Tibial nerve (tissue), 4 donors: ENCODE measurements at regions not wholly inside any gene's neighbourhood (a gene's known extent, or its start where the extent isn't known, plus 50 kb on each side); places are given as distances from the start of the nearest gene placed in this dataset.

Source experiments
- DNase-seq, 2 donors: peaks; one replicate each; pipeline ENCODE4 v3.0.0-alpha.2; 2019; ENCODE audit warnings: low spot score in 2 of 2
- H3K27ac ChIP-seq, 4 donors: fragments of 200-600 bp; sonication (generic) in 3 of 4; one replicate each; pipeline ENCODE4 v1.5.1; 2017 to 2019; ENCODE audit warnings: mild to moderate bottlenecking in 1 of 4
- H3K27me3 ChIP-seq, 2 donors: fragments of 200-600 bp; sonication (generic) in 1 of 2; one replicate each; pipeline versions ENCODE4 v1.5.1 to v1.6.0; 2017 to 2019
- H3K36me3 ChIP-seq, 3 donors: fragments of 200-600 bp; sonication (generic); one replicate each; pipeline ENCODE4 v1.5.1; 2018 to 2019
- H3K4me1 ChIP-seq, 4 donors: fragments of 200-600 bp; sonication (generic) in 3 of 4; one replicate each; pipeline ENCODE4 v1.5.1; 2017 to 2019
- H3K4me3 ChIP-seq, 4 donors: fragments of 200-600 bp; sonication (generic) in 3 of 4; one replicate each; pipeline ENCODE4 v1.5.1; 2017 to 2019; ENCODE audit warnings: mild to moderate bottlenecking in 1 of 4, moderate library complexity in 1 of 4
- H3K9me3 ChIP-seq, 4 donors: fragments of 200-600 bp; sonication (generic) in 3 of 4; one replicate each; pipeline ENCODE4 v1.5.1; 2017 to 2019
- CTCF ChIP-seq, 5 experiments: fragments of 200-600 bp in 3 of 5; fragments of 450-650 bp in 2 of 5; sonication (generic) in 3 of 5; IDR thresholded peaks; one replicate each; pipeline ENCODE4 v1.5.1; 2016 to 2019; ENCODE audit warnings: antibody characterized with exemption in 5 of 5, mild to moderate bottlenecking in 3 of 5, moderate library complexity in 2 of 5
- EP300 ChIP-seq, 2 donors: sonication (generic); formaldehyde crosslinking; IDR thresholded peaks; one replicate each; pipeline ENCODE4 v1.6.1; 2017; ENCODE audit warnings: antibody characterized with exemption in 2 of 2, mild to moderate bottlenecking in 1 of 2
- POLR2A ChIP-seq, 2 donors: fragments of 450-650 bp; IDR thresholded peaks; one replicate each; pipeline ENCODE4 v1.6.1; 2017; ENCODE audit warnings: antibody characterized with exemption in 2 of 2, mild to moderate bottlenecking in 2 of 2, moderate library complexity in 2 of 2
- WGBS, 2 donors: methylation state at CpG; one replicate each; pipeline ENCODE4 v1.1.5; 2018; 5-methylcytosine and 5-hydroxymethylcytosine counted together

- Histone ChIP-seq H3K9me3 (no peaks in the 10 kb centered on the region), H3K4me1 (peaks cover 0 to 7% (median 0%) of the 10 kb centered on the region in 4 donors), H3K36me3 (no peaks in the 10 kb centered on the region), H3K27me3 (no peaks in the 10 kb centered on the region), H3K27ac (no peak overlapping the region), H3K4me3 (no peak overlapping the region)
- no peak for DNase-seq
- 90 to 93% methylated on average over 8 of the region's 8 CpGs for WGBS, 2 donors
- TF ChIP-seq CTCF (IDR thresholded peaks at IDR 0.05) (no peak), EP300 (IDR thresholded peaks at IDR 0.05) (no peak)
Measured at GRCh38 chr11:123253223-123253622, 58.2 kb upstream of the CLMP start.

GRCh38 chr11:123251657-123252344 lies 56.8 kb upstream of the CLMP start:
- DNase-seq = peak; percentile 42 to 46
- no peaks in the 10 kb centered on the region for H3K36me3 ChIP-seq
- no peak overlapping the region for H3K27ac ChIP-seq
- no peak overlapping the region for H3K4me3 ChIP-seq
- H3K4me1 ChIP-seq = peaks cover 0 to 19% (median 0%) of the 10 kb centered on the region in 4 donors
- TF ChIP-seq EP300 (IDR thresholded peaks at IDR 0.05) (no peak), CTCF (IDR thresholded peaks at IDR 0.05) (no peak), POLR2A (IDR thresholded peaks at IDR 0.05) (no peak)
- no peaks in the 10 kb centered on the region for H3K27me3 ChIP-seq
- H3K9me3 ChIP-seq = no peaks in the 10 kb centered on the region
- 51 to 54% methylated on average over 7 of the region's 7 CpGs for WGBS, 2 donors

GRCh38 chr11:123250892-123251656 lies 56.0 kb upstream of the CLMP start:
- 55 to 74% methylated on average over 11 of the region's 11 CpGs for WGBS, 2 donors
- Histone ChIP-seq H3K27me3 (no peaks in the 10 kb centered on the region), H3K4me1 (peaks cover 0 to 19% (median 0%) of the 10 kb centered on the region in 4 donors), H3K9me3 (no peaks in the 10 kb centered on the region), H3K36me3 (no peaks in the 10 kb centered on the region), H3K27ac (peak overlapping the region in 1 of 4 donors; percentile 26), H3K4me3 (no peak overlapping the region)
- no peak for TF ChIP-seq CTCF (IDR thresholded peaks at IDR 0.05)
- TF ChIP-seq EP300 (IDR thresholded peaks at IDR 0.05) = no peak
- no peak for TF ChIP-seq POLR2A (IDR thresholded peaks at IDR 0.05)
- no peak for DNase-seq

GRCh38 chr11:123249354-123249753 lies 54.3 kb upstream of the CLMP start:
- H3K27ac ChIP-seq = no peak overlapping the region
- no peak overlapping the region for H3K4me3 ChIP-seq
- H3K9me3 ChIP-seq = no peaks in the 10 kb centered on the region
- H3K4me1 ChIP-seq = peaks cover 0 to 19% (median 0%) of the 10 kb centered on the region in 4 donors
- no peaks in the 10 kb centered on the region for H3K27me3 ChIP-seq
- DNase-seq = no peak
- H3K36me3 ChIP-seq = no peaks in the 10 kb centered on the region
- WGBS, 2 donors = 76 to 77% methylated on average over 5 of the region's 5 CpGs
- no peak for TF ChIP-seq CTCF (IDR thresholded peaks at IDR 0.05)
- TF ChIP-seq EP300 (IDR thresholded peaks at IDR 0.05) = no peak
- TF ChIP-seq POLR2A (IDR thresholded peaks at IDR 0.05) = no peak

GRCh38 chr11:123247813-123248379 lies 52.8 kb upstream of the CLMP start:
- Histone ChIP-seq H3K36me3 (no peaks in the 10 kb centered on the region), H3K27me3 (no peaks in the 10 kb centered on the region), H3K4me3 (no peak overlapping the region), H3K9me3 (no peaks in the 10 kb centered on the region), H3K27ac (no peak overlapping the region), H3K4me1 (peaks cover 0 to 19% (median 0%) of the 10 kb centered on the region in 4 donors)
- TF ChIP-seq POLR2A (IDR thresholded peaks at IDR 0.05) (no peak), EP300 (IDR thresholded peaks at IDR 0.05) (no peak), CTCF (IDR thresholded peaks at IDR 0.05) (no peak)
- WGBS, 2 donors = 35 to 37% methylated on average over 6 of the region's 6 CpGs
- DNase-seq = no peak
